PC-9 (cell line): ENCODE measurements at regions not wholly inside any gene's neighbourhood (a gene's known extent, or its start where the extent isn't known, plus 50 kb on each side); places are given as distances from the start of the nearest gene placed in this dataset.

Experiments
- BruUV-seq: library from RNA; stranded (reverse); fragments of 400-500 nt; replicated peaks from 2 replicates; lab custom pipeline; 2021; lab: Mats Ljungman, UMichigan
- CTCF ChIA-PET: fragments of 300-600 bp; sonication (Branson Sonifier 250); formaldehyde crosslinking; loops from one replicate; lab custom pipeline; 2022; ENCODE audit warnings: antibody characterized with exemption; lab: Charles Lee
- POLR2A ChIA-PET: fragments of 300-600 bp; sonication (Branson Sonifier 250); formaldehyde crosslinking; loops from one replicate; lab custom pipeline; 2022; ENCODE audit warnings: antibody characterized with exemption; ENCODE audit not compliant: unreplicated experiment; lab: Charles Lee
- DNase-seq, 2 experiments: peaks; one replicate each; pipeline versions ENCODE4 v3.0.0 to v3.0.0-alpha.2; 2015 to 2022; ENCODE audit warnings: mixed read lengths in 1 of 2
- H2AFZ ChIP-seq: fragments of 200-600 bp; sonication (generic); 2 replicates; pipeline ENCODE4 v1.8.1; 2017; ENCODE audit warnings: antibody characterized with exemption
- H3F3A ChIP-seq: fragments of 200-600 bp; sonication (generic); 2 replicates; pipeline ENCODE4 v1.8.1; 2017; ENCODE audit warnings: antibody characterized with exemption, mild to moderate bottlenecking, low read depth; ENCODE audit not compliant: insufficient read depth
- H3K27ac ChIP-seq: fragments of 200-600 bp; sonication (generic); 2 replicates; pipeline ENCODE4 v1.6.1; 2016; ENCODE audit warnings: mixed run types
- H3K27me3 ChIP-seq: fragments of 200-600 bp; sonication (generic); 2 replicates; pipeline ENCODE4 v1.6.1; 2016; ENCODE audit warnings: low read depth, mixed run types; ENCODE audit not compliant: insufficient read depth
- H3K36me3 ChIP-seq: fragments of 200-600 bp; sonication (generic); 2 replicates; pipeline ENCODE4 v1.6.1; 2016; ENCODE audit warnings: low read depth, mixed run types
- H3K4me1 ChIP-seq: fragments of 200-600 bp; sonication (generic); replicated peaks from 2 replicates; pipeline ENCODE4 v1.6.1; 2016; ENCODE audit warnings: mixed run types; ENCODE audit not compliant: insufficient read depth
- H3K4me2 ChIP-seq: fragments of 200-600 bp; sonication (generic); 2 replicates; pipeline ENCODE4 v1.6.1; 2017; ENCODE audit warnings: mixed run types
- H3K4me3 ChIP-seq: fragments of 200-600 bp; sonication (generic); 2 replicates; pipeline ENCODE4 v1.6.1; 2016; ENCODE audit warnings: mixed run types
- H3K79me2 ChIP-seq: fragments of 200-600 bp; sonication (generic); 2 replicates; pipeline ENCODE4 v1.6.1; 2017; ENCODE audit warnings: low read depth, mixed run types
- H3K9me2 ChIP-seq: fragments of 200-600 bp; sonication (generic); 2 replicates; pipeline ENCODE4 v1.8.1; 2017; ENCODE audit warnings: mild to moderate bottlenecking; ENCODE audit not compliant: insufficient read depth
- H3K9me3 ChIP-seq: fragments of 200-600 bp; sonication (generic); 2 replicates; pipeline ENCODE4 v1.8.1; 2016; ENCODE audit warnings: low read depth; ENCODE audit not compliant: insufficient read depth
- H4K20me1 ChIP-seq: fragments of 200-600 bp; sonication (generic); 2 replicates; pipeline ENCODE4 v1.8.1; 2017; ENCODE audit not compliant: insufficient read depth
- CTCF ChIP-seq: fragments of 200-600 bp; sonication (generic); conservative IDR thresholded peaks from 2 replicates; pipeline ENCODE4 v1.6.1; 2017; ENCODE audit warnings: mixed run types, antibody characterized with exemption, mild to moderate bottlenecking, moderate library complexity
- EZH2 ChIP-seq: fragments of 200-600 bp; sonication (generic); IDR thresholded peaks from 2 replicates; pipeline ENCODE4 v1.8.0; 2017; ENCODE audit warnings: antibody characterized with exemption, low read depth
- intact Hi-C: fragments of 100-400 bp; cut with micrococcal nuclease; formaldehyde crosslinking; loops from one replicate; pipeline ENCODE4 v1.10.0; 2022; ENCODE audit not compliant: unreplicated experiment

- Histone ChIP-seq H3K27me3 (no peaks in the 10 kb centered on the region), H3K9me3 (no peaks in the 10 kb centered on the region; the same call in 1 of the 2 replicates), H3F3A (no peaks in the 10 kb centered on the region), H3K4me1 (no peaks in the 10 kb centered on the region), H3K4me2 (no peak overlapping the region), H3K79me2 (no peaks in the 10 kb centered on the region), H3K9me2 (no peaks in the 10 kb centered on the region), H3K4me3 (no peak overlapping the region), H3K36me3 (no peaks in the 10 kb centered on the region), H4K20me1 (no peaks in the 10 kb centered on the region), H2AFZ (no peak overlapping the region), H3K27ac (no peak overlapping the region)
- intact Hi-C loops, result no loop called here
- DNase-seq, result no peak
- CTCF ChIA-PET, result no interaction called here
- TF ChIP-seq CTCF, result no peak
- no peak for TF ChIP-seq EZH2
- POLR2A ChIA-PET, result no interaction called here
- no TSS peak for BruUV-seq
Observed at GRCh38 chrX:5425119-5425518, 803.5 kb downstream of the NLGN4X start.

GRCh38 chrX:5417381-5417780 lies 811.3 kb downstream of the NLGN4X start:
- H3K36me3 ChIP-seq, result no peaks in the 10 kb centered on the region
- TF ChIP-seq CTCF (no peak), EZH2 (no peak)
- H4K20me1 ChIP-seq, result no peaks in the 10 kb centered on the region
- no peak overlapping the region for H2AFZ ChIP-seq
- CTCF ChIA-PET, result no interaction called here
- H3K9me3 ChIP-seq, result no peaks in the 10 kb centered on the region
- POLR2A ChIA-PET, result interaction anchor here (0.6 kb wide), 1 partner anchor 218 kb away, joined by 7 read pairs; no protein-coding TSS in a partner anchor
- no peak overlapping the region for H3K4me3 ChIP-seq
- no peaks in the 10 kb centered on the region for H3K79me2 ChIP-seq
- no peak for DNase-seq
- no peaks in the 10 kb centered on the region for H3K27me3 ChIP-seq
- no peaks in the 10 kb centered on the region for H3K9me2 ChIP-seq
- no peaks in the 10 kb centered on the region for H3K4me1 ChIP-seq
- no TSS peak for BruUV-seq
- no peak overlapping the region for H3K27ac ChIP-seq
- H3K4me2 ChIP-seq, result no peak overlapping the region
- no peaks in the 10 kb centered on the region for H3F3A ChIP-seq
- intact Hi-C loops, result no loop called here

- no peak overlapping the region for H3K27ac ChIP-seq
- no peaks in the 10 kb centered on the region for H4K20me1 ChIP-seq
- no peaks in the 10 kb centered on the region for H3K4me1 ChIP-seq
- H3K27me3 ChIP-seq, result no peaks in the 10 kb centered on the region
- no TSS peak for BruUV-seq
- no peak overlapping the region for H3K4me2 ChIP-seq
- H3K9me3 ChIP-seq, result no peaks in the 10 kb centered on the region
- intact Hi-C loops, result no loop called here
- no peak overlapping the region for H2AFZ ChIP-seq
- H3K9me2 ChIP-seq, result no peaks in the 10 kb centered on the region
- POLR2A ChIA-PET, result no interaction called here
- no peaks in the 10 kb centered on the region for H3K79me2 ChIP-seq
- H3F3A ChIP-seq, result no peaks in the 10 kb centered on the region
- no peak for TF ChIP-seq CTCF
- no peak for TF ChIP-seq EZH2
- no peaks in the 10 kb centered on the region for H3K36me3 ChIP-seq
- H3K4me3 ChIP-seq, result no peak overlapping the region
- no peak for DNase-seq
- CTCF ChIA-PET, result no interaction called here
Observed at GRCh38 chrX:5415738-5416137, 812.9 kb downstream of the NLGN4X start.
